ENCODE measurements at regions not wholly inside any gene's neighbourhood (a gene's known extent, or its start where the extent isn't known, plus 50 kb on each side); places are given as distances from the start of the nearest gene placed in this dataset.

DNA sequence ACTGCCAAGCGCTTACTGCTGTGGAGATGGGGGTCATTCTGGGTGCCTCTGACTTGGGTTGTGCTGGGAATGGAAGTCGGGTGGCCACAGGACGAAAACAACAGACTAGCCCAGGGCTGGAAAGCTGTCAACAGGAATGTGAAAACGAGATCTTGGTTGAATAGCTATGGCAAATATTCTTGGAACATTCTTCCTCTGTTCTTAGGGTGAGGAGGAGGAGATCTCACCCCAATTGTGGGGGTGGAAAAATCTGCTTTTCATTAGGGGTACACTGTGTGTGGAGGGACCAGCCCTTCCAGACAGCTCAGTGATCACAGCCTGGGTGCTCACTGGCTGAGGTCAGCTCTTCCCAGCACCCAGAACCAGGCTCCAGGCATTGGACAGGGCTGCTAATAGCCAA, 52.0 kb upstream of the PRSS23 start:
- TF ChIP-seq, protein P1, sequence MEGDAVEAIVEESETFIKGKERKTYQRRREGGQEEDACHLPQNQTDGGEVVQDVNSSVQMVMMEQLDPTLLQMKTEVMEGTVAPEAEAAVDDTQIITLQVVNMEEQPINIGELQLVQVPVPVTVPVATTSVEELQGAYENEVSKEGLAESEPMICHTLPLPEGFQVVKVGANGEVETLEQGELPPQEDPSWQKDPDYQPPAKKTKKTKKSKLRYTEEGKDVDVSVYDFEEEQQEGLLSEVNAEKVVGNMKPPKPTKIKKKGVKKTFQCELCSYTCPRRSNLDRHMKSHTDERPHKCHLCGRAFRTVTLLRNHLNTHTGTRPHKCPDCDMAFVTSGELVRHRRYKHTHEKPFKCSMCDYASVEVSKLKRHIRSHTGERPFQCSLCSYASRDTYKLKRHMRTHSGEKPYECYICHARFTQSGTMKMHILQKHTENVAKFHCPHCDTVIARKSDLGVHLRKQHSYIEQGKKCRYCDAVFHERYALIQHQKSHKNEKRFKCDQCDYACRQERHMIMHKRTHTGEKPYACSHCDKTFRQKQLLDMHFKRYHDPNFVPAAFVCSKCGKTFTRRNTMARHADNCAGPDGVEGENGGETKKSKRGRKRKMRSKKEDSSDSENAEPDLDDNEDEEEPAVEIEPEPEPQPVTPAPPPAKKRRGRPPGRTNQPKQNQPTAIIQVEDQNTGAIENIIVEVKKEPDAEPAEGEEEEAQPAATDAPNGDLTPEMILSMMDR (IDR thresholded peaks at IDR 0.05): no peak
- TF ChIP-seq POLR2A (IDR thresholded peaks at IDR 0.05): no peak
